OCI-M2 (cell line): ENCODE measurements at regions not wholly inside any gene's neighbourhood (a gene's known extent, or its start where the extent isn't known, plus 50 kb on each side); places are given as distances from the start of the nearest gene placed in this dataset.
"Not testable (repeated sequence)": the region's sequence is repeated elsewhere in the genome, so short reads cannot be mapped to it uniquely, and the experiment has no call there.

Experiments used
- DNase-seq: peaks from one replicate; lab custom pipeline; 2025; ENCODE audit not compliant: unreplicated experiment; lab: John Stamatoyannopoulos, UW

DNA sequence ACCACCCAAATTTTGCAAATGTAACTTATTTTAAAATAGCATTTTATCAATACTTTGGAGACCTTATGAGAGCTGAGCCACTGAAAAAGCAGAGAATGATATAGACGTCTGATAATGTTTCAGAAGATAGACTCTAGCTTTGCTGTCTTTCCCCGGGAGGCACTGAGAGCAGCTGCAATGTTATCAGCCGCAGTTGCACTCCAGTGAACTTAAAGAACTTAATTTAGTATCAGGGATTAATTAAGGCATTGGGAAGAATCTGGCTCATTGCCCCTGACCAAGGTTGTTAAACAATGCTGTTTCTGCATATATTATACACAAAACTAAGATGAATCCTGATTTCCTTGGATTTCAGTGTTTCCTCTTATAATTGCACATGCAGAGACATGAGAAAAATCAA, 75.7 kb upstream of the SGCG start:
- no peak for DNase-seq

DNA sequence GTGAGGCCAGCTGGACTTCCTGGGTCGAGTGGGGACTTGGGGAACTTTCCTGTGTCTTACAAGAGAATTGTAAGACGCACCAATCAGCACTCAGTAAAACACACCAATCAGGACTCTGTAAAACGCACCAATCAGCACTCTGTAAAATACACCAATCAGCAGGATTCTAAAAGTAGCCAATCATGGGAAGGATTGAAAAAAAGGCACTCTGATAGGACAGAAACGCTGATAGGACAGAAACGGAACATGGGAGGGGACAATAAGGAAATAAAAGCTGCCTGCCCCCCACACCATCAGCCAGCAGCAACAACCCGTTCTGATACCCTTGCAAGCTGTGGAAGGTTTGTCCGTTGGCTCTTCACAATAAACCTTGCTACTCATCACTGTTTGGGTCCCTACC, 73.1 kb upstream of the SGCG start:
- DNase-seq = no peak

DNA sequence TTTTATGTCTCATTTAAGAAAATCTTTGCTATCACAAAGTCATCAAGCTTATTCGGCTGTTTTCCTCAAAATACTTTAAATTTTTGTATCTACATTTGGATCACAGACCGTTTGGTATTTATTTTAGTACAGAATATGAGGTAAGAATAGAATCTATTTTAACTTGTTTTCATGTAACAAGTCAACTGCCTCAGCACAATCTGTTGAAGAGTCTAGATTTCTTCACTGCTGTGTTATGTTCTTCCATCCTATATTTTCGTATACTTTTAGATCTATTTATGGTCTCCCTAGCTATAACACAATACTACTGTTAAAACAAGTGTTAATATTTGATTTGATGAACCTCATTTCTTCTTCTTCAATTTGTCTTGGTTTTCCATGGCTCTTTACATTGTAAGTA, 61.6 kb upstream of the SGCG start:
- DNase-seq = no peak

DNA sequence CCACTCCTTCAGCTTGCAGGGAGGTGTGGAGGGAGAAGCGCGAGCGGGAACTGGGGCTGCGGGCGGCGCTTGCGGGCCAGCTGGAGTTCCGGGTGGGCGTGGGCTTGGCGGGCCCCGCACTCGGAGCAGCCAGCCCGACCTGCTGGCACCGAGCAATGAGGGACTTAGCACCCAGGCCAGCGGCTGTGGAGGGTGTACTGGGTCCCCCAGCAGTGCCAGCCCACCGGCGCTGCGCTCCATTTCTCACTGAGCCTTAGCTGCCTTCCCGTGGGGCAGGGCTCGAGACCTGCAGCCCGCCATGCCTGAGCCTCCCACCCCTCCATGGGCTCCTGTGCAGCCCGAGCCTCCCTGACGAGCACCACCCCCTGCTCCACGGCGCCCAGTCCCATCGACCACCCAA, 53.2 kb upstream of the SGCG start:
- not testable (repeated sequence) for DNase-seq

DNA sequence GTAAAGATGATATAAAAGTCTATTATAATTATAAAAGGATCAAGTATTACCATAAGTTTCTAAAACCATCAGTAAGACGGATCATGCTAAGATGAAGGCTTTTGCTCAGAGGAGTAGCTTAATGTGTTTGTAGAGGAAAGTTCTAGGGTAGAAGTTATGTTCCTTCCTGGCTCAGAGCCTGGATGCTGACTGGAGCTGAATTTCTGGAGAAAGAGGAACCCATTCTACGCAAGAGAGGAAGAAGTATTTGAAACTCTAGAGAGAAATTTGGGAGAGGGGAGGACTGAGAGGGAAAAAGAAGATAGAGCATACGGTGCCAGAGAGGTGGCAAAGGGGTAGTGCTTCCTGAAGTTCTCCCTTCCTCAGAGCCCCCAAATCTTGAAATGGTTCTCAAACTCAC, 51.4 kb upstream of the SGCG start:
- DNase-seq = no peak
